C4-2B (cell line): ENCODE measurements at regions not wholly inside any gene's neighbourhood (a gene's known extent, or its start where the extent isn't known, plus 50 kb on each side); places are given as distances from the start of the nearest gene placed in this dataset.

Source experiments
- CTCF ChIP-seq: fragments of 450-650 bp; conservative IDR thresholded peaks from 2 replicates; pipeline ENCODE4 v1.5.1; 2017; ENCODE audit warnings: mild to moderate bottlenecking
- ZFX ChIP-seq: fragments of 450-650 bp; IDR thresholded peaks from 2 replicates; pipeline ENCODE4 v1.6.1; 2017

- TF ChIP-seq CTCF, result no peak
- TF ChIP-seq ZFX, result no peak
These were observed 646.7 kb upstream of the SALL1 start for GRCh38 chr16:51797669-51798259.
